ENCODE measurements at regions not wholly inside any gene's neighbourhood (a gene's known extent, or its start where the extent isn't known, plus 50 kb on each side); places are given as distances from the start of the nearest gene placed in this dataset.
A peak's percentile ranks its signal among the peaks of the same experiment; 100 is the strongest.
"Not testable (repeated sequence)": the region's sequence is repeated elsewhere in the genome, so short reads cannot be mapped to it uniquely, and the experiment has no call there.

- DNase-seq (ENCODE audit: low read depth, low spot score), result no peak
Measured at GRCh38 chr5:163772644-163773043, 267.2 kb downstream of the MAT2B start.

DNA sequence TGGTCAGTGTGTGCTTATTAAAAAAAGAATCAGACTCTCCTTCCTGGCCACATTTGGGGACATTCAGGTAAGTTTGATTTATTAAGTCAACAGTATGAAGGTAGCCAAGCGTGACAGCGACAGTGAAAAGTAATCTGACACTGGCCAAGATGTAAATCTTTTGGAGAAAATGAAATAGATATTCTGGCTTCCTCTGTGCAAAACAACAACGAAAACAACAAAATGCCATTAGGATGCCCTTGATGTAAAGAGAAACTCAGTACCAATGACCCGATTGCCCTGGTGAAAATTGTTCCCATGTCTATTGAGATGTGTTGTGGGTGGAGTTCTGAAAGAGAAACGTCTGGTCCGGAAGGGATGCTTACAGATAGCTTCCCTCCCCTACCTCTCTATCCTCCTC, 267.8 kb downstream of the MAT2B start:
- no peak for DNase-seq (ENCODE audit: low read depth, low spot score)

GRCh38 chr5:163789870-163790269, 284.5 kb downstream of the MAT2B start:
- DNase-seq (ENCODE audit: low read depth, low spot score), result no peak

GRCh38 chr5:163790497-163790896, 285.1 kb downstream of the MAT2B start:
- no peak for DNase-seq (ENCODE audit: low read depth, low spot score)

GRCh38 chr5:163794993-163795392, 289.6 kb downstream of the MAT2B start:
- DNase-seq (ENCODE audit: low read depth, low spot score), result no peak

GRCh38 chr5:163807781-163808180, 302.4 kb downstream of the MAT2B start:
- no peak for DNase-seq (ENCODE audit: low read depth, low spot score)

GRCh38 chr5:163809473-163809872, 304.1 kb downstream of the MAT2B start:
- DNase-seq (ENCODE audit: low read depth, low spot score), result peak; percentile 1

DNA sequence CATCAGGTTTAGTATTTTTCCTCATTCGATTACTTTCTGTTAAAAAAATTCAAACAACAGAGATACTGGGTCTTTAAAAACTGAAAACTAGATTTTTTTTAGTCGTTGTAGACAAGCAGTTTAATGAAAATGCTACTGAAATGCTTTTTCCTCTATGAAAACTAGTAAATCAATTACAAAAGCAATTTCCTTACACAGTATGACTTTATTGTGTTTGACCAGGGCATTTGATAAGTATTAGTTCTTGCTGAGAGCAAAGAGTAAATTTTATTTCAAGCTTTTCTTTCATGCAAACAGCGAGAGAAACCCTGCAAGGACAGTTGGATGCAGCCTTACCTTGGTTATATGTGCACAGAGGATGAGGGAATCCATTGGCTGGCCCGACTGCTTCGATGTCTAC, 308.5 kb downstream of the MAT2B start:
- DNase-seq (ENCODE audit: low read depth, low spot score), result no peak

GRCh38 chr5:163815240-163815791, 309.9 kb downstream of the MAT2B start:
- no peak for DNase-seq (ENCODE audit: low read depth, low spot score)

GRCh38 chr5:163821142-163821541, 315.7 kb downstream of the MAT2B start:
- DNase-seq (ENCODE audit: low read depth, low spot score), result no peak

DNA sequence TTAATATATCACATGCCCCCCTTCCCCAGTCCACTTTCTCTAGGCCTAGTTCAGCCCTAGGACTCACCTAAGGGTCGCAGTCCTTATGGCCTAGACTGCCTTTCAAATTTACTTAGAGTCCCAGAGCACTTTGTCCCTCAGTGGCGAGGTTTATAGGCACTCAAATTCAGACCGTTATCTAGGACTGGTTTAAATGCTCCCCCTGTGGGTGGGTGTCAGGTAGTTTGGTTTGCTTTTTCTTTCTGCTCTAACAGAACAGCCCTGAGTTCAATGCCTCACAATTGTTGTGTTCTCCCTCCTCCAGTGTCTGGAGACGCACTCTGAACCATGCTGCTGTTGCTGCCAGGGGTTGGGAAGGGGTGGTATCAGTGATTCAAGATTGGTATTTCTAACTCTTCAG, 317.1 kb downstream of the MAT2B start:
- no peak for DNase-seq (ENCODE audit: low read depth, low spot score)

GRCh38 chr5:163825661-163826060, 320.2 kb downstream of the MAT2B start:
- no peak for DNase-seq (ENCODE audit: low read depth, low spot score)

- no peak for DNase-seq (ENCODE audit: low read depth, low spot score)
Measured at GRCh38 chr5:163826201-163826600, 320.8 kb downstream of the MAT2B start.

DNA sequence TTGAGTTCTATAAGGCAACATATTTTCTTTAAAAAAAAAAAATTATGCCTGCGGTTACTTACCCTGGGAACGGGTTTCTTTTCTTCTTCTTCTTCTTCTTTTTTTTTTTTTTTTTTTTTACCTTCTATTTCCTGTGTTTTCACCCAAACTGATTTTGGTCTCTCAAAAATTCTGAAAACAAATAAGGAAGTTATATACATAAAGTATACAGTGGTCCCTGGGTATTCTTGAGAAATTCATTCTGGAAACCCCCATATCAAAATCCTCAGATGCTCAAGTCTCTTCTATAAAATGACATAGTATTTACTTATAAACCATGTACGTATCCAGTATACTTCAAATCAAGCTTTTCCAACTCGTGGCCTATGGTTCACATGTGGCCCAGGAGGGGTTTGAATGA, 326.7 kb downstream of the MAT2B start:
- DNase-seq (ENCODE audit: low read depth, low spot score), result no peak

DNA sequence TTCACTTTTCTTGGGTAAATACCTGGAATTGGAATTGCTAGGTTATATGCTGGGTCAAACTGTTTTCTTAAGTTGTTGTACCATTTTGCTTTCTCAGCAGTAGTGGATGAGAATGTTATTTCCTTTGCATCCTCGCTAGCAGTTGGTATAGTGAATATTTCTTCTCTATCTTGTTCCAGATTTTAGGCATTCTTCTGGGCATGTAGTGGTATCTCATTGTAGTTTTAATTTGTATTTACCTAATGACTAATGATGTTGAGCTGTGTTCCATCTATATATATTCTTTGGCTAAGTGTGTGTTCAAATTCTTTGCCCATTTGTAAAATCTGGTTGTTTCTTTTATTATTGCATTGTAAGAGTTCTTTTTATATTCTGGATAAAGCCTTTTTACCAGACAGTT, 333.3 kb downstream of the MAT2B start:
- no peak for DNase-seq (ENCODE audit: low read depth, low spot score)

DNA sequence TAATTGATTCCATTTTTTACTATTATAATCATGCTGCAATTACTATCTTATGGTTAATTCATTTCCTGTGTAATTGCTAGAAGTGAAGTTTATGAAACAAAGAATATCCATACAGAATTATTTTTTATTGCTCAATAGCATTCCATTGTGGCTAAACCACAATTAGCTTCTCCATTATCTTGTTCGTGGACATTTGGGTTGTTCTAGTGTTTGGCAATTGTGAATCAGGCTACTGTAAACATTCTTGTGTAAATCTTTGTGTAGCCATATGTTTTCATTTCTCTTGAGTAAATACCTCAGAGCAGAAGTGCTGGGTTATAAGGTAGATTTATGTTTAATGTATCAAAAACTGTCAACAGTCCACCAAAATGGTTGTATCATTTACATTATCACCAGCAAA, 341.1 kb downstream of the MAT2B start:
- no peak for DNase-seq (ENCODE audit: low read depth, low spot score)

DNA sequence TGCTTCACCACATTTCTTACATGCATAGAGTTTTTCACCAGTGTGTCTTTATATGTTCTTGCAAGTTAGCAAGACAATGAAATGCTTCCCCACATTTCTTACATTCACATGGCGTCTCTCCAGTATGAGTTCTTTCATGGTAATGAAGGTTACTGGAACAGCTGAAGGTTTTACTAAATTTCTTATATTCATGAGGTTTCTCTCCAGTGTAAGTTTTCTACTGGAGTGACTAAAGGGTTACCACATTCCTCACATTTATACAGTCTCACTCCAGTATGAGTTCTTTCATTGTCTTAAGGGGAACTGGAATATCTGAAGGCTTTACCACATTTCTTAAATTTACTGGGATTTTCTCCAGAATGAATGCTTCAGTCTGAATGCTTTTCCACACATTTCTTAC, 350.3 kb downstream of the MAT2B start:
- DNase-seq (ENCODE audit: low read depth, low spot score), result no peak

GRCh38 chr5:163861670-163862069, 356.3 kb downstream of the MAT2B start:
- DNase-seq (ENCODE audit: low read depth, low spot score), result peak; percentile 94

DNA sequence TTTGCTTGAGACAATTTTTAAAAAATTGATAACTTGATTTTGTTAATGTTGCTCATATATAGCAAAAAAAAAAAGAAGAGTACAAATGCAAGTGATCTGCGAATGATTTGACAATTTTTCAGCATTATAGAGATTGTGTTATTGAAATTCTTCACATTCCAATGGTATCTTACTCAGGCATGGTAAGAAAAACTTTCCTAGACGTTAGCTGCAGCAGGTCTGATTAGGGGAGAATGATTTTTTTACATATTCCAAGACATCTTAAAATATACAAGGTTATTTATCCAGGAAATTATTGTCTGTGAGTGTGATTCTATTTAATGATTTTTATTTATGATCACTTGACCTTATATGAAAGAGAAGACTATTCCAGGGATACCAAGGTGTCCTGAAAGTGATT, 361.9 kb downstream of the MAT2B start:
- peak; percentile 61 for DNase-seq (ENCODE audit: low read depth, low spot score)

DNA sequence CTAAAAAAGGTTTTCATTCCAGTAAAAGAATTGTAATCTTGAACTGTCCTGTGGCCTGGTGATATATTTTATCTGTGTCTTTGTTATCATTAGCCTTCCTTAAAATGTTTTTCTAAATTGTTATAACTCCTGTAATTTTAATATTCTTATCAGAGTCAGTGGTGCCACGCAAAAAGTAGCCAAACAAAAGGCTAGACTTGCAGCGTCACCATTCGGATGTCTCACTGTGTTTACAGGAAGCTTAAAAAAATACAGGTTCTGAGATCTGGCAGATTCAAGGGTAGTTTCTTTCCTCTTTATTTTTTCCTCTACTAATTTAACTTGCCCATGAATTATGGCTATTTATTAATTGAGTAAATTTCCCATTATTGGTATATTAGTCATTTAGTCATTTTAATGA, 362.3 kb downstream of the MAT2B start:
- peak; percentile 93 for DNase-seq (ENCODE audit: low read depth, low spot score)

DNA sequence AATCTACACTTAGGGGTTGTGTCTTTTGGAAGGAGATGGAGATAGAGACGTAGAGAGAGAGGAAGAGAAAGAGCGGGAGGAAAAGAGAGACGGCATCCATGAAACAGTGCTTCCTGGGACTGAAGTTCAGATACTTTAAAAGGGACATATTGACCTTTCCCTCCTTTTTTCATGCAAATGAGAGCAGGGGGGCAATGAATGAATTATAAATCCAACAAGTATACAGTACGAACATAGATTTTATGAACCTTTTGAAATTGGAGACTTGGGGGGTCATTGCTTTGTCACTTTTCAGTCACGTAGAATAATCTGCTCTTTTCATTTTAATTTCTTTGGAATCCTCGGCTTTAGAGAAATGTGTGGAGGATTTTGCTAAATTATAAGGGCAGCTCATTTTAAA, 364.2 kb downstream of the MAT2B start:
- no peak for DNase-seq (ENCODE audit: low read depth, low spot score)

DNA sequence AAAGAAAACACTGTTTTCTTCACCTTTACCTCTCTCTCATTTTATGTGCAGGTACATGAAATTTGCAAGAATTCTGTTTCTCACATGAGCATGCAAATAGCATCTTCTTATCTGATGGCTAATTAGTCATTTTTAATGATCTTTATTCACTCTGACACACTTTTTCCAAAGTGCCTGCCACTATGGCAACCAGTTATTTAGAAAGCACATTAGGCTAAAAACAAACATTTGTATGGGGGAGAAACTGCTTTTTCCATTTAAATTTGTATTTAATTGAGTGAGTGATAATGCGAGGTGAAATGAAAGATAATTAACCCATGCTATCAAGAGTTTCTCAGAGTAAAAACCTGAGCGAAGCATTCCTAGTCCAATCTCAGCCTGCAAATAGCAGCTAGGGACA, 365.0 kb downstream of the MAT2B start:
- no peak for DNase-seq (ENCODE audit: low read depth, low spot score)

DNA sequence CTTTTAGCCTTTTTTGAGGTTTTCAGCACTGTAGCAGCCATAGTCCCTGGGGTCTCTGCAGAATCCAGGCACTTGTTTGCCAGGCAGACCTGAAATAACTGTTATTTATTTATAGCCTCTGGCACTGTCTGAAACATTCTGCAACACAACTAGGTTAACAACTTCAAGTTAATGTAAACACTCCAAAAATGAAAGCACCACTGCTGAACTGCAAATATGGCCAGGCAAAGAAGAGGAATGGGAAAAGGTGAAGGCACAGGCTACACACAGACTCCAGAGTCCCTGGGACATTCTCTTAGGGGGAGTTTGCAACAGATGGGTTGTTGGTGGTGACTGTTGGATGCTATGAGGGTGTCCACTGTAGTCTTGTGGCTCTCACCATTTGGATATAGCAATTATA, 369.0 kb downstream of the MAT2B start:
- no peak for DNase-seq (ENCODE audit: low read depth, low spot score)

DNA sequence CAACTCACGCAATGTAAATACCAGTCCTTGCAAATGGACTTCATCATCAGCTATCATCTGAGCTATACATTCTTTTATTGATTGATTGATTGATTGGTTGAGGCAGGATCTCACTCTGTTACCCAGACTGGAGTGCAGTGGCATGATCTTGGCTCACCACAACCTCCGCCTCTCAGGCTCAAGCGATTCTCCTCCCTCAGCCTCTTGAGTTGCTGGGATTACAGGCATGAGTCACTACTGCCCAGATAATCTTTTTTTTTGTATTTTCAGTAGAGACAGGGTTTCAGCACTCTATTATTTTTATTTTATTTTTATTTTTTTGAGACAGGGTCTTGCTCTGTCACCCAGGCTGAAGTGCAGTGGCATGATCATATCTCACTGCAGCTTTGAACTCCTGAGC, 369.5 kb downstream of the MAT2B start:
- DNase-seq (ENCODE audit: low read depth, low spot score), result not testable (repeated sequence)

Measured in pulmonary artery endothelial cell (primary cell).